Uterus (tissue), 3 donors: ENCODE measurements at regions not wholly inside any gene's neighbourhood (a gene's known extent, or its start where the extent isn't known, plus 50 kb on each side); places are given as distances from the start of the nearest gene placed in this dataset.
"Not testable (repeated sequence)": the region's sequence is repeated elsewhere in the genome, so short reads cannot be mapped to it uniquely, and the experiment has no call there.

ENCODE experiments used
- DNase-seq, 2 donors: peaks; one replicate each; pipeline ENCODE4 v3.0.0-alpha.2; 2019 to 2020
- H3K27ac ChIP-seq, 2 donors: fragments of 200-600 bp; sonication (generic); 1 replicate in 1 of 2; 2 replicates in 1 of 2; pipeline ENCODE4 v1.5.1; 2016 to 2018
- H3K27me3 ChIP-seq, 2 donors: fragments of 200-600 bp; sonication (generic); one replicate each; pipeline ENCODE4 v1.5.1; 2018 to 2019; ENCODE audit warnings: control low read depth in 1 of 2
- H3K36me3 ChIP-seq, 2 donors: fragments of 200-600 bp; sonication (generic); one replicate each; pipeline ENCODE4 v1.5.1; 2019; ENCODE audit warnings: control low read depth in 1 of 2
- H3K4me1 ChIP-seq, 2 donors: fragments of 200-600 bp; sonication (generic); one replicate each; pipeline ENCODE4 v1.5.1; 2018 to 2019; ENCODE audit warnings: control low read depth in 1 of 2
- H3K4me3 ChIP-seq, 2 donors: fragments of 200-600 bp; sonication (generic); 1 replicate in 1 of 2; 2 replicates in 1 of 2; pipeline ENCODE4 v1.5.1; 2018 to 2019; ENCODE audit warnings: mild to moderate bottlenecking in 1 of 2
- H3K9me3 ChIP-seq, 2 donors: fragments of 200-600 bp; sonication (generic); one replicate each; pipeline ENCODE4 v1.5.1; 2019; ENCODE audit warnings: control low read depth in 1 of 2
- CTCF ChIP-seq, 4 experiments: fragments of 200-600 bp in 2 of 4; fragments of 450-650 bp in 2 of 4; sonication (generic) in 2 of 4; IDR thresholded peaks; one replicate each; pipeline ENCODE4 v1.5.1; 2016 to 2019; ENCODE audit warnings: antibody characterized with exemption in 4 of 4, mild to moderate bottlenecking in 2 of 4, moderate library complexity in 1 of 4
- POLR2A ChIP-seq, 2 donors: fragments of 450-650 bp; IDR thresholded peaks; one replicate each; pipeline ENCODE4 v1.6.1; 2016; ENCODE audit warnings: antibody characterized with exemption in 2 of 2, mild to moderate bottlenecking in 1 of 2, moderate library complexity in 1 of 2
- intact Hi-C: fragments of 100-400 bp; cut with DNase I; formaldehyde crosslinking; loops from one replicate; pipeline ENCODE4 v1.15.1; 2023; ENCODE audit warnings: low total_unique reads
- donor health status: DM: yes; HTN: yes; CAD: no.

- TF ChIP-seq CTCF (IDR thresholded peaks at IDR 0.05) (no peak), POLR2A (IDR thresholded peaks at IDR 0.05) (no peak)
- Histone ChIP-seq H3K9me3 (no peaks in the 10 kb centered on the region), H3K27me3 (no peaks in the 10 kb centered on the region), H3K4me1 (no peaks in the 10 kb centered on the region), H3K27ac (no peak overlapping the region), H3K36me3 (no peaks in the 10 kb centered on the region), H3K4me3 (no peak overlapping the region)
- intact Hi-C loops: no loop called here
- no peak for DNase-seq
Observed at GRCh38 chr2:17196380-17196779, 321.9 kb downstream of the RAD51AP2 start.

- Histone ChIP-seq H3K27me3 (no peaks in the 10 kb centered on the region), H3K9me3 (no peaks in the 10 kb centered on the region), H3K36me3 (no peaks in the 10 kb centered on the region), H3K4me1 (no peaks in the 10 kb centered on the region), H3K4me3 (no peak overlapping the region), H3K27ac (no peak overlapping the region)
- DNase-seq: no peak
- TF ChIP-seq CTCF (IDR thresholded peaks at IDR 0.05) (no peak), POLR2A (IDR thresholded peaks at IDR 0.05) (no peak)
- intact Hi-C loops: no loop called here
Observed at GRCh38 chr2:17195016-17195415, 323.2 kb downstream of the RAD51AP2 start.

GRCh38 chr2:17194083-17194482 lies 324.2 kb downstream of the RAD51AP2 start:
- H3K27ac ChIP-seq: no peak overlapping the region
- H3K4me3 ChIP-seq: no peak overlapping the region
- no peak for DNase-seq
- H3K27me3 ChIP-seq: no peaks in the 10 kb centered on the region
- intact Hi-C loops: no loop called here
- H3K9me3 ChIP-seq: no peaks in the 10 kb centered on the region
- no peaks in the 10 kb centered on the region for H3K36me3 ChIP-seq
- TF ChIP-seq CTCF (IDR thresholded peaks at IDR 0.05): no peak
- TF ChIP-seq POLR2A (IDR thresholded peaks at IDR 0.05): no peak
- H3K4me1 ChIP-seq: no peaks in the 10 kb centered on the region

- H3K27me3 ChIP-seq, H3K27ac ChIP-seq, DNase-seq, H3K36me3 ChIP-seq, H3K4me1 ChIP-seq, H3K9me3 ChIP-seq, intact Hi-C loops, H3K4me3 ChIP-seq: not testable (repeated sequence)
Observed at GRCh38 chr2:17193433-17193890, 324.8 kb downstream of the RAD51AP2 start.

- TF ChIP-seq POLR2A (IDR thresholded peaks at IDR 0.05) (no peak), CTCF (IDR thresholded peaks at IDR 0.05) (no peak)
- Histone ChIP-seq H3K4me3 (no peak overlapping the region), H3K4me1 (no peaks in the 10 kb centered on the region), H3K27ac (no peak overlapping the region), H3K36me3 (no peaks in the 10 kb centered on the region), H3K9me3 (no peaks in the 10 kb centered on the region), H3K27me3 (no peaks in the 10 kb centered on the region)
- DNase-seq: no peak
- intact Hi-C loops: no loop called here
Observed at GRCh38 chr2:17191223-17191622, 327.0 kb downstream of the RAD51AP2 start.

GRCh38 chr2:17190527-17190926 lies 327.7 kb downstream of the RAD51AP2 start:
- Histone ChIP-seq H3K4me1 (no peaks in the 10 kb centered on the region), H3K36me3 (no peaks in the 10 kb centered on the region), H3K9me3 (no peaks in the 10 kb centered on the region), H3K27ac (no peak overlapping the region), H3K27me3 (no peaks in the 10 kb centered on the region), H3K4me3 (no peak overlapping the region)
- no peak for DNase-seq
- TF ChIP-seq CTCF (IDR thresholded peaks at IDR 0.05) (no peak), POLR2A (IDR thresholded peaks at IDR 0.05) (no peak)
- intact Hi-C loops: no loop called here
